ENCODE measurements at regions not wholly inside any gene's neighbourhood (a gene's known extent, or its start where the extent isn't known, plus 50 kb on each side); places are given as distances from the start of the nearest gene placed in this dataset.

DNA sequence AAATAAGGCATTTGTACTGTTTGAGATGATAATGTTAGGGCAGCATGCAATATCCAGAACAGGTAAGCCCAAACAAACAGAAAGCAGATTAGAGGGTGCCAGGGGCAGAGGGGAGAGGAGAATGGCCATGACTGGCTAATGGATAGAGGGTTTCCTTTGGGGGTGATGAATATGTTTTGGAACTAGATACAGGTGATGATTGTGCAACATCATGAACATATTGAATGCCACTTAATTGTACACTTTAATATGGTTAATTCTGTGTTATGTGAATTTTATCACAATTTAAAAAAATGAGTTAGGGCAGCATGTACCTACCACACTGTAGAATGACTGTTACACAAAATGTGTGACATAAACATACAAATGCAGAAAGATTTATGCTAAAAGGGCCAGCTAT, 255.5 kb upstream of the FN1 start:
- H3K36me3 ChIP-seq (ENCODE audit: control insufficient read depth in 4 of 4, insufficient read depth in 3 of 4, low read depth in 1 of 4, low read length in 3 of 4), result no peaks in the 10 kb centered on the region
- no peak for DNase-seq (ENCODE audit: low spot score)

DNA sequence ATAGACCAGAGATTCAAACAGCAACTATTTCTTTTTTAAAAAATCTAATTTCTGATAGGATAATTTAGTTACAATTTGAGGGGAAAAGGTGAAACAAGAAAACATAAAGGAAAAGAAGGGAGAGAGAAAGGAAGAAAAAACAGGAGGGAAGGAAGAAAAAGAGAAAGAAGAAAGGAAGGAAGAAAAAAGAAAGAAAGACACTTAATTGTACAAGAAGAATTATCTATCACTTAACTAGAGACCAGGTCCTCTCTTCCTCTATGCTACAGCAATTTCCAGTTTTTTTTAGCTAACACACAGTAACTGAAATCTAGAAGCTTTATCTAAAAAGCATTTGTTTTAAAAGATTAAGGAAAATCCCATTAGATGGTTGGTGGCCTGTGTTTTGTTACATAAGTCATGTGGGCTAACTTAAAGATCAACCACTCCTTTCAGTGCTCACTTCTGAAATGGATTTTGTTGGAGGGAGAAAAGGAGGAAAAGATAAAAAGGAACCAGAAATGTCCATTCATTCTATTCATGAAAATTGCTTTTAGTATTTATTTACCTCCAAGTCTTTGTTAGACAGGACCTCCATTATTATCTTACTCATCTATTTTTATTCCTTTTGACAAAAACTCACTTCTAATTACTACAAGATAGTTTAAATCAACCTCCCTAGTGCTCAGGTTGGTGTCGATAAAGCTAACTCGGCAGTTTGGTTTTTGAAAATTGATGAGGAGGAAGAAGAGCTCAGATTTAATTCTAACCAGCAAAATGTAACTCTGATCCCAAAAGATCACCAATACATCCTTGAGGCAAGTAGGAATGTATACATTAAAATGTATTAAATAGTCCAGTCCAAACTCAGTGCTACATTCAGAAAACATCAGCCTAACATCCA, 251.5 kb upstream of the FN1 start:
- no peak for DNase-seq (ENCODE audit: low spot score)
- Histone ChIP-seq H3K4me1 (ENCODE audit: control insufficient read depth in 4 of 4, insufficient read depth in 4 of 4, low read length in 3 of 4) (peaks cover 0 to 8% (median 3%) of the 10 kb centered on the region in 4 donors), H3K36me3 (ENCODE audit: control insufficient read depth in 4 of 4, insufficient read depth in 3 of 4, low read depth in 1 of 4, low read length in 3 of 4) (no peaks in the 10 kb centered on the region), H3K4me3 (ENCODE audit: low read depth in 1 of 3, low read length in 3 of 3) (no peak overlapping the region), H3K27ac (ENCODE audit: low read depth in 1 of 2, low read length in 2 of 2) (no peak overlapping the region), H3K27me3 (ENCODE audit: control insufficient read depth in 4 of 4, insufficient read depth in 4 of 4, low read length in 3 of 4) (no peaks in the 10 kb centered on the region), H3K9ac (ENCODE audit: low read depth in 1 of 2, low read length in 2 of 2) (no peak overlapping the region), H3K9me3 (ENCODE audit: control insufficient read depth in 4 of 4, low read length in 3 of 4) (no peaks in the 10 kb centered on the region)
- 98% methylated on average over 2 of the region's 2 CpGs for WGBS
- TF ChIP-seq, protein P1, sequence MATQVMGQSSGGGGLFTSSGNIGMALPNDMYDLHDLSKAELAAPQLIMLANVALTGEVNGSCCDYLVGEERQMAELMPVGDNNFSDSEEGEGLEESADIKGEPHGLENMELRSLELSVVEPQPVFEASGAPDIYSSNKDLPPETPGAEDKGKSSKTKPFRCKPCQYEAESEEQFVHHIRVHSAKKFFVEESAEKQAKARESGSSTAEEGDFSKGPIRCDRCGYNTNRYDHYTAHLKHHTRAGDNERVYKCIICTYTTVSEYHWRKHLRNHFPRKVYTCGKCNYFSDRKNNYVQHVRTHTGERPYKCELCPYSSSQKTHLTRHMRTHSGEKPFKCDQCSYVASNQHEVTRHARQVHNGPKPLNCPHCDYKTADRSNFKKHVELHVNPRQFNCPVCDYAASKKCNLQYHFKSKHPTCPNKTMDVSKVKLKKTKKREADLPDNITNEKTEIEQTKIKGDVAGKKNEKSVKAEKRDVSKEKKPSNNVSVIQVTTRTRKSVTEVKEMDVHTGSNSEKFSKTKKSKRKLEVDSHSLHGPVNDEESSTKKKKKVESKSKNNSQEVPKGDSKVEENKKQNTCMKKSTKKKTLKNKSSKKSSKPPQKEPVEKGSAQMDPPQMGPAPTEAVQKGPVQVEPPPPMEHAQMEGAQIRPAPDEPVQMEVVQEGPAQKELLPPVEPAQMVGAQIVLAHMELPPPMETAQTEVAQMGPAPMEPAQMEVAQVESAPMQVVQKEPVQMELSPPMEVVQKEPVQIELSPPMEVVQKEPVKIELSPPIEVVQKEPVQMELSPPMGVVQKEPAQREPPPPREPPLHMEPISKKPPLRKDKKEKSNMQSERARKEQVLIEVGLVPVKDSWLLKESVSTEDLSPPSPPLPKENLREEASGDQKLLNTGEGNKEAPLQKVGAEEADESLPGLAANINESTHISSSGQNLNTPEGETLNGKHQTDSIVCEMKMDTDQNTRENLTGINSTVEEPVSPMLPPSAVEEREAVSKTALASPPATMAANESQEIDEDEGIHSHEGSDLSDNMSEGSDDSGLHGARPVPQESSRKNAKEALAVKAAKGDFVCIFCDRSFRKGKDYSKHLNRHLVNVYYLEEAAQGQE (IDR thresholded peaks at IDR 0.05), result no peak
- TF ChIP-seq JUND (IDR thresholded peaks at IDR 0.05), result no peak
- TF ChIP-seq RXRA (IDR thresholded peaks at IDR 0.05), result no peak
- TF ChIP-seq, protein P2, sequence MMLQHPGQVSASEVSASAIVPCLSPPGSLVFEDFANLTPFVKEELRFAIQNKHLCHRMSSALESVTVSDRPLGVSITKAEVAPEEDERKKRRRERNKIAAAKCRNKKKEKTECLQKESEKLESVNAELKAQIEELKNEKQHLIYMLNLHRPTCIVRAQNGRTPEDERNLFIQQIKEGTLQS (IDR thresholded peaks at IDR 0.05), result no peak
- TF ChIP-seq TAF1 (conservative IDR thresholded peaks at IDR 0.05), result no peak
- no peak for TF ChIP-seq YY1 (IDR thresholded peaks at IDR 0.05)
- TF ChIP-seq HNF4G (IDR thresholded peaks at IDR 0.05), result no peak
- TF ChIP-seq SP1 (IDR thresholded peaks at IDR 0.05), result no peak
- no peak for TF ChIP-seq FOXA1 (IDR thresholded peaks at IDR 0.05)
- TF ChIP-seq GABPA (IDR thresholded peaks at IDR 0.05 in 1 of 2, conservative IDR thresholded peaks at IDR 0.05 in 1 of 2), result no peak
- TF ChIP-seq NR2F2 (IDR thresholded peaks at IDR 0.05), result no peak
- no peak for TF ChIP-seq EGR1 (IDR thresholded peaks at IDR 0.05; ENCODE audit: low read depth in 2 of 2)
- no peak for TF ChIP-seq RAD21 (IDR thresholded peaks at IDR 0.05)
- no peak for TF ChIP-seq ZBTB33 (IDR thresholded peaks at IDR 0.05)

More for the DNA sequence above, 255.5 kb upstream of the FN1 start:
- no peak overlapping the region for H3K4me3 ChIP-seq (ENCODE audit: low read depth in 1 of 3, low read length in 3 of 3)
- no peaks in the 10 kb centered on the region for H3K9me3 ChIP-seq (ENCODE audit: control insufficient read depth in 4 of 4, low read length in 3 of 4)
- H3K27ac ChIP-seq (ENCODE audit: low read depth in 1 of 2, low read length in 2 of 2), result no peak overlapping the region
- TF ChIP-seq HNF4G (IDR thresholded peaks at IDR 0.05), result no peak
- no peak for TF ChIP-seq SP1 (IDR thresholded peaks at IDR 0.05)
- no peak for TF ChIP-seq GABPA (IDR thresholded peaks at IDR 0.05 in 1 of 2, conservative IDR thresholded peaks at IDR 0.05 in 1 of 2)
- TF ChIP-seq FOXA2 (IDR thresholded peaks at IDR 0.05), result no peak
- no peak for TF ChIP-seq CTCF (IDR thresholded peaks at IDR 0.05; ENCODE audit: low read depth, low read length, missing input control)
- TF ChIP-seq ZBTB33 (IDR thresholded peaks at IDR 0.05), result no peak
- no peak for TF ChIP-seq JUND (IDR thresholded peaks at IDR 0.05)
- TF ChIP-seq HNF4A (conservative IDR thresholded peaks at IDR 0.05), result no peak
- no peaks in the 10 kb centered on the region for H3K27me3 ChIP-seq (ENCODE audit: control insufficient read depth in 4 of 4, insufficient read depth in 4 of 4, low read length in 3 of 4)
- H3K9ac ChIP-seq (ENCODE audit: low read depth in 1 of 2, low read length in 2 of 2), result no peak overlapping the region
- H3K4me1 ChIP-seq (ENCODE audit: control insufficient read depth in 4 of 4, insufficient read depth in 4 of 4, low read length in 3 of 4), result peaks cover 6 to 20% (median 18%) of the 10 kb centered on the region in 4 donors

All from liver (tissue), 8 donors.